Tongue (tissue), 1 donor: ENCODE measurements at regions not wholly inside any gene's neighbourhood (a gene's known extent, or its start where the extent isn't known, plus 50 kb on each side); places are given as distances from the start of the nearest gene placed in this dataset.
"Not testable (repeated sequence)": the region's sequence is repeated elsewhere in the genome, so short reads cannot be mapped to it uniquely, and the experiment has no call there.

Source experiments
- DNase-seq: peaks from one replicate; pipeline ENCODE4 v3.0.0-alpha.2; 2015

GRCh38 chr13:82560889-82561288 is 1321.4 kb downstream of the SLITRK1 start:
- no peak for DNase-seq

DNA sequence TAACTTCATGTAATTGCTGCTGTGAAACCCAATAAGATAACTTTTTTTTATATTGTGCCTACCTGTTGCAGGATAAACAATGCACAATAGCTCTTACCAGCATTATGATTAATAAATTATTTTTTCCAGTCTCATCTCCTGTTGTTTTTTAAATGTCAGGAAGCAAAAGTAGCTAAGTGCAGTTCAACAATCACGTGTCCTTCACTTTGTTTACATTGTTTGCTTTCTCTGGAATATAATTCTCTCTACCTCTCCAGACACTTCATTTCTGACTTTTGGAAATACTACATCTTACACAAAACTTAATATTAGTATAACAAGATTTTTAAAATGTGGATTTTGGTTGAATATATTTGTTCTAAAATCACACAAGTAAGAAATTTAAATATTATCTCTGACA is 1359.4 kb downstream of the SLITRK1 start:
- DNase-seq: no peak

- no peak for DNase-seq
These were observed 1375.4 kb downstream of the SLITRK1 start for GRCh38 chr13:82506805-82507414.

DNA sequence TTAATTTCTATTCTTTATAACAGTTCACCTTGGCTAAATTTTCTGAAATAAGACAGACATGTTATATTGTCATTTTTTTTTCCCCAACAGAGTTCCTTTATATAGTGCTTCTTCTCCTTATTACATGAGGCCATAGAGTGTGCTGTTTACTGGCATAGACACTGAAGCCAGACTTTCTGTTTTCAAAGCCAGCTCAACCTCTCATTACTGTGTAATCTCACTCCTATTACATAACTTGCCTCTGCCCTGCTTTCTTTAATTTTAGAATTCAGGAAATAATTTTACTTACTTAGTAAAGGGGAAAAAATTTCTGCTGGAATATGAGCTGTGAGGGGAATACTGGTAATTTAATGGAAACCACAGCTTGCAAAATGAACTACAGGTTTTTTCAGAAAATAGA is 1380.4 kb downstream of the SLITRK1 start:
- peak; percentile 9 for DNase-seq

GRCh38 chr13:82480415-82480814 is 1401.9 kb downstream of the SLITRK1 start:
- DNase-seq: no peak

GRCh38 chr13:82477436-82477835 is 1404.8 kb downstream of the SLITRK1 start:
- DNase-seq: no peak

DNA sequence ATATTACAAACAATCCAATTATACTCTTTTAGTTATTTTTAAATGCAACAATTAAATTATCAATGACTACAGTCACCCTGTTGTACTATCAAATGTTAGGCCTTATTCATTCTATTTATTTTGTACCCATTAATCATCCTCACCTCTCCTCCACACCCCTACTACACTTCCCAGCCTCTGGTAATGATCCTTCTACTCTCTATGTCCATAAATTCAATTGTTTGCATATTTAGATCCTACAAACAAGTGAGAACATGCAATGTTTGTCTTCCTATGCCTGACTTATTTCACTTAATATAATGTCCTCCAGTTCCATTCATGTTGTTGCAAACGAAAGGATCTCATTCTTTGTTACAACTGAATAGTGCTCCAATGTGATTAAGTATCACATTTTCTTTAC is 1414.6 kb downstream of the SLITRK1 start:
- DNase-seq: no peak

DNA sequence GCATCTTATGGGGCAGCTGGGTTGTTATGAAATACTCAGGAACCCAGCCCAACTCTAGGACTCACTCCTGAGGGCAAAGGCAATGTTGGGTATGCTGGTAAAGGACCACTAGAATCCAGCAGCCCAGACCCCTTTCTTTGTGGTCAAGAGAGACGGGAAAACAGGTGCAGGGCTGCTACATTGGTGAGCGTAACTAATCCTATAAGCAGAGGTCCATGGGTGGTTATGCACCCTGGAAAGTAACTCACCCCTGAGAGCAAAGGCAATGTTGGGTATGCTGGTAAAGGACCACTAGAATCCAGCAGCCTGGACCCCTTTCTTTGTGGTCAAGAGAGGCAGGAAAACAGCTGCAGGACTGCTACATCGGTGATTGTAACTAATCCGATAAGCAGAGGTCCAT is 1422.7 kb downstream of the SLITRK1 start:
- not testable (repeated sequence) for DNase-seq

GRCh38 chr13:82458169-82458568 is 1424.1 kb downstream of the SLITRK1 start:
- DNase-seq: no peak

DNA sequence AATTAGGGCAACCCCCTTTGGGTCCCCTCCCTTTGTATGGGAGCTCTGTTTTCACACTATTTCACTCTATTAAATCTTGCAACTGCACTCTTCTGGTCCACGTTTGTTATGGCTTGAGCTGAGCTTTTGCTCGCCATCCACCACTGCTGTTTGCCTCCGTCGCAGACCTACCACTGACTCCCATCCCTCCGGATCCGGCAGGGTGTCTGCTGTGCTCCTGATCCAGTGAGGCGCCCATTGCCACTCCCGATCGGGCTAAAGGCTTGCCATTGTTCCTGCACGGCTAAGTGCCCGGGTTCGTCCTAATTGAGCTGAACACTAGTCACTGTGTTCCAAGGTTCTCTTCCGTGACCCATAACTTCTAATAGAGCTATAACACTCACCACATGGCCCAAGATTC is 1424.7 kb downstream of the SLITRK1 start:
- not testable (repeated sequence) for DNase-seq

DNA sequence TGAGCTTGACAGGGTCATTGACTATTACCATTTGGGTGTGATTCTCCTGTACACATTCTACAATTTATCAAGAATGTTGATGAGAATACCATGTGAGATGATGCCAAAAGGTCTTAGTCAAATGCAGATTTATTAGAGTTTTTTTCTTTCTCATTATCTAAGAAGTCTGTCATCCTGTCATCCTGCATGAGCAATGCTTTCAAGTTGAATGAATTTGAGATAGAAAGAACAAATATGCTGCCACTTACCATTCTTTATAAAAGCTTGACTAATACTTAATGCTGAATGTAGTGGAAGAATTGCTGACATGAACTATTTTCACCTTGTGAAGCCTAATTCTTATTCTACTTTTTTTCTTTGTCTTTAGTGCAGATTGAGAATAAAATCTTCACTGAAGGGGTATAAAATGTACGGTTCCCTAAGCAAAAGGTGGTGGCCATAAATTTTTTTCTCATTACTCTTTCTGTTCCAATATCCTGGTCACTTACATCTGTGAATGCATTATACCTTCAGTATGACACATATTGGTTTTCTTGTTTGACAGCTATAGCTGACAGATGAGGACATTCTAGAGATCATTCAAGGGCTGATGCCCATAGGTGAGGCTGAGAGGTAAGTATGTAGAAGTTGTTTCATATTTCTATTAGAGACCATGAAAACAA is 1434.7 kb downstream of the SLITRK1 start:
- DNase-seq: no peak

- no peak for DNase-seq
These were observed 1442.9 kb downstream of the SLITRK1 start for GRCh38 chr13:82439159-82439904.

GRCh38 chr13:82438320-82438719 is 1444.0 kb downstream of the SLITRK1 start:
- no peak for DNase-seq

DNA sequence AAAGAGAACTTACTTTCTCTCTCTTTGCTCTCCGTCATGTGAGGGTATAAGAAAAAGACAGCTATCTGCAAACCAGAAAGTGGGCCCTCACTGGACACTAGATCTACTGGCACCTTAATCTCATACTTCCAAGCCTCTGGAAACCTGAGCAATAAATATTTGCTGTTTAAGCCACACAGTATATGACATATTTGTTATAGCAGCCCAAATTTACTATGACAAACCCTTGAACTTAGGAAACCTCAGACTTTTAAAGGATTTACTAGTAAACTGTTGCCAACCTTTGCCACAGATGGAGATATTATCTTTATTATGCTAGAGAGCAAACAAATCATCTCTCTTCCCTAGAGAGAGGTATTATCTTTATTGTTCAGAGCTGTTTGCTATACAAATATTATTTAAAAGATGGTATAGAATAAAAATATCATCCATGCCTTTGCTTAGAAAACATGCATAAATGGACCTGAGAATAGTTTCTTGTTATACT is 1446.1 kb downstream of the SLITRK1 start:
- DNase-seq: no peak

GRCh38 chr13:82432949-82433348 is 1449.3 kb downstream of the SLITRK1 start:
- no peak for DNase-seq

DNA sequence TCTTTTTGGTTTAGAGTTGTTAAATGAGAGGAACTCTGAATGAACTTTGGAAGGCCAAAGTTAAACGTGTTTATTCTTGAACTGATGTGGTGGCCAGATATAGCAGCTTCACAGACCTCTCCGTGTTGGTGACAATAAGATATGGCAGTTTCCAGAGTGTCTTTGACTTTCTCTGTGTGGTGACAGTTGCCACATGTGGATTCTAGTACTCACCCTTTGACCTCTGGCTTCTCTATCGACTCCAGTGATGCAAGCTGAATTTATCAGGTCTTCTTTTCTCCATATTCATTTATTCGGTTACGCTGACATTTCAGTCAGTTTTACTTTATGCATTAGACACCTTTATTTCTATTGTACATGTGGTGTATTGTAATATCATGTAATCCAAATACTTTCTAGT is 1469.5 kb downstream of the SLITRK1 start:
- DNase-seq: no peak

GRCh38 chr13:82407321-82407720 is 1475.0 kb downstream of the SLITRK1 start:
- DNase-seq: no peak

- DNase-seq: no peak
These were observed 1507.6 kb downstream of the SLITRK1 start for GRCh38 chr13:82374719-82375118.

DNA sequence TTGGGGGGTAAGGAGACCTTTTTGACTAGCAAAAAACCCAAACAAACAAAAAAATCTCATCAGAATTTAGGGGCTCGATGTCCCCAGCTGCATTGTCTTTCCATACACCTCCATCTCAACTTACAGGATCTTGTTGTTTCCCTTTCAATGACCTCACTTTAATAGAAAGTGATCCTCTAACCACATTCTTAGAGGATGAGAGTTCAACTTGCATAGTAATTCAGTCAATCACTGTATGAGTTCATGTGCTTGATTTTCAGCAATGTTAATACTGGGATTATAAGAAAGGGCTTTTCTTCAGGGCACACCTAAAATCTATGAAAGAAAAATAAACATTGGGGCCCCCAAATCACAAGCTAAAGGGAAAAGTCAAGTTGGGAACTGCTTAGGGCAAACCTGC is 1512.0 kb downstream of the SLITRK1 start:
- peak; percentile 29 for DNase-seq

DNA sequence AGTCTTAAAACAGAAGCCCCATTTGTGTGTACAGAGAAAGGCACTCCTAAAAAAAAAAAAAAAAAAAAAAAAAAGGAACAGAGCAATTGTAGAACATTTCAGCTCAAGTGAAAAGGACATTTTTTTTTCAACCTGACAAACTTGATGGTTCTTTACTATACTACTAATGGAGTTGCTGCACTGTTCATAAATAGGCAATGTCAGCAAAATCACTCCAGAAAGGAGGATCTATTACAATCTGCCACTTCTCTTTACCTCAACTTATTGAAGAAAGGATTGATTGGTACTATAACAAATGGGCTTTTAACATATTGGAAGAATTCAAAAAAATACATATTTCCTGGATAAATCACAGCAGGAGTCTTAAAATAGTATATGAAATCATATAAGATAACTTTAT is 1517.7 kb downstream of the SLITRK1 start:
- DNase-seq: no peak

DNA sequence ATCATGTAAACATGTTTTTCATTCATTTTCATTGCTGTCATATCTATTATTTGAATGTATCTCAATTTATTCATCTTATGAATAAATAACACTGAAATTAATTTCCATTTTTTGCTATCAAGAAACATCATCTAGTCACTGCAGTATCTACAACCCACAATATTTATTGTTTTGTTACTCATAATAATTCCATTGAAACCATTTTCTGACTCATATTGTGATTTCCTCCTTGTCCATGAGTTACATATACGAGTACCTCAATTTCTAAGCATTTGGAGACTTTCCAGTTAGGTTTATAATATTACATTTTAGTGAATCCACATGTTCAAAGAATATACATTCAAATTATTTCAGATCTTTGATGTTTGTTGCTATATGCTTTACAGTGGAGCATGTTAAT is 1524.0 kb downstream of the SLITRK1 start:
- DNase-seq: no peak

GRCh38 chr13:82356667-82357410 is 1525.4 kb downstream of the SLITRK1 start:
- DNase-seq: peak; percentile 13

DNA sequence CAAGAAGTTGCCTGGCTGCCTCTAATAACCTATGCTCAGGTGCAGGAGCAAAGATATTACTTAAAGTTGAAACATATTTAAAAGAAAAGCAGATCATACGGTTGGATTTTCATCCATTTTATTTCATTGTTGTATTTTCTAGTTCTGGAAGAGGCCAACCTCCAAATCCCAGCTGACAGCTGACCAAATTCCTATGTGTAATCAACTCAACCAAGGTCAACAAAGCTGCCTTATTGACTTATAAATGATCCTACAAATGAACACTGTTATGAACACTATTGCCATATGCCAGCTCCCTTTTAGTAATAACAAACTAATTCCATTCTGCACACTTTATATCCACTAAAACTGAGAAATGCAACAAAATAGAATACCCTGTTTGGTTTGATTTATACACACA is 1537.4 kb downstream of the SLITRK1 start:
- DNase-seq: no peak
